ENCODE measurements at regions not wholly inside any gene's neighbourhood (a gene's known extent, or its start where the extent isn't known, plus 50 kb on each side); places are given as distances from the start of the nearest gene placed in this dataset.

- dilution Hi-C loops (cut with MboI; ENCODE audit: extremely low pct_ligation_motif_present, low sequenced_read_pairs) (no loop called here), intact Hi-C loops (cut with micrococcal nuclease) (no loop called here)
- no peak overlapping the region for H3K4me3 ChIP-seq (replicated peaks in 1 of 3; ENCODE audit: insufficient read depth in 1 of 3, low read depth in 1 of 3, low read length in 3 of 3)
- H3K36me3 ChIP-seq (ENCODE audit: control insufficient read depth in 2 of 2, extremely low read depth in 1 of 2, insufficient read depth in 2 of 2, low read length in 2 of 2), result no peaks in the 10 kb centered on the region
- no peaks in the 10 kb centered on the region for H3K79me2 ChIP-seq (ENCODE audit: control insufficient read depth, insufficient read depth, low read length)
- ChIA-PET CTCF (interaction anchor here (1.1 kb wide), 1 partner anchor 63 kb away, joined by 3 read pairs; no protein-coding TSS in a partner anchor), POLR2A (no interaction called here)
- FAIRE-seq (no peak), DNase-seq (ENCODE audit: low read depth, low spot score) (peak; percentile 29)
- H3K27ac ChIP-seq (ENCODE audit: insufficient read depth, low read depth, low read length), result no peak overlapping the region
- no peaks in the 10 kb centered on the region for H3K9me3 ChIP-seq (replicated peaks; ENCODE audit: control insufficient read depth, insufficient read depth, low read length)
- no peaks in the 10 kb centered on the region for H3K9me1 ChIP-seq (replicated peaks; ENCODE audit: control insufficient read depth, extremely low read depth, insufficient read depth, low read length)
- no peak overlapping the region for H3K4me2 ChIP-seq (ENCODE audit: insufficient read depth, low read length)
- TF ChIP-seq GATA2 (IDR thresholded peaks at IDR 0.05; ENCODE audit: insufficient read depth, insufficient read length, low read depth, low read length), result no peak
- TF ChIP-seq POLR2A (IDR thresholded peaks at IDR 0.05; ENCODE audit: low read depth, low read length), result no peak
- TF ChIP-seq EZH2 (IDR thresholded peaks at IDR 0.05; ENCODE audit: borderline replicate concordance, low read depth, low read length, severe bottlenecking), result no peak
- TF ChIP-seq MYC (IDR thresholded peaks at IDR 0.05; ENCODE audit: low read depth, low read length), result no peak
- no peak for TF ChIP-seq FOS (IDR thresholded peaks at IDR 0.05; ENCODE audit: borderline replicate concordance, insufficient read depth, low read length)
- no peak for TF ChIP-seq JUN (IDR thresholded peaks at IDR 0.05; ENCODE audit: borderline replicate concordance, insufficient read depth, insufficient read length, low read depth)
- TF ChIP-seq MAX (IDR thresholded peaks at IDR 0.05; ENCODE audit: insufficient read depth, insufficient read length), result no peak
- TF ChIP-seq CTCF (IDR thresholded peaks at IDR 0.05; ENCODE audit: extremely low read depth in 1 of 2, insufficient read depth in 1 of 2, low read depth in 1 of 2, low read length in 2 of 2), result no peak
- TF ChIP-seq POLR2AphosphoS5 (IDR thresholded peaks at IDR 0.05; ENCODE audit: insufficient read depth, low read depth, low read length), result no peak
- no peak overlapping the region for H3K9ac ChIP-seq (replicated peaks; ENCODE audit: extremely low read depth, insufficient read depth, low read length)
- H2AFZ ChIP-seq (ENCODE audit: low read depth, low read length), result no peak overlapping the region
- no peaks in the 10 kb centered on the region for H3K4me1 ChIP-seq (ENCODE audit: control insufficient read depth, extremely low read depth, insufficient read depth, low read length)
- peaks cover 2% of the 10 kb centered on the region for H4K20me1 ChIP-seq (replicated peaks; ENCODE audit: control insufficient read depth, extremely low read depth, insufficient read depth, low read length)
- BruUV-seq (replicated peaks), result no TSS peak
- H3K27me3 ChIP-seq (ENCODE audit: control insufficient read depth in 2 of 2, insufficient read depth in 2 of 2, low read length in 2 of 2), result no peaks in the 10 kb centered on the region
Measured at GRCh38 chr17:45702666-45703266, 81.4 kb upstream of the CRHR1 start.
